Keratinocyte (primary cell): ENCODE measurements at regions not wholly inside any gene's neighbourhood (a gene's known extent, or its start where the extent isn't known, plus 50 kb on each side); places are given as distances from the start of the nearest gene placed in this dataset.
"Not testable (repeated sequence)": the region's sequence is repeated elsewhere in the genome, so short reads cannot be mapped to it uniquely, and the experiment has no call there.

Experiments used
- EZH2 ChIP-seq: IDR thresholded peaks from one replicate; pipeline ENCODE4 v1.6.1; 2012; ENCODE audit warnings: inconsistent platforms, mild to moderate bottlenecking, low read length, moderate library complexity
- TF ChIP-seq, protein P1 (sequence below), 3 experiments: IDR thresholded peaks in 1 of 3; conservative IDR thresholded peaks in 1 of 3; optimal IDR thresholded peaks in 1 of 3; 2 replicates in 2 of 3; 3 replicates in 1 of 3; pipeline versions ENCODE3 to v1.5.1; 2011; ENCODE audit warnings: low read length in 3 of 3, mild to moderate bottlenecking in 3 of 3, moderate library complexity in 2 of 3, control low read depth in 1 of 3, inconsistent platforms in 1 of 3; ENCODE audit not compliant: insufficient read depth in 2 of 3; ENCODE audit errors: extremely low read depth in 1 of 3

DNA sequence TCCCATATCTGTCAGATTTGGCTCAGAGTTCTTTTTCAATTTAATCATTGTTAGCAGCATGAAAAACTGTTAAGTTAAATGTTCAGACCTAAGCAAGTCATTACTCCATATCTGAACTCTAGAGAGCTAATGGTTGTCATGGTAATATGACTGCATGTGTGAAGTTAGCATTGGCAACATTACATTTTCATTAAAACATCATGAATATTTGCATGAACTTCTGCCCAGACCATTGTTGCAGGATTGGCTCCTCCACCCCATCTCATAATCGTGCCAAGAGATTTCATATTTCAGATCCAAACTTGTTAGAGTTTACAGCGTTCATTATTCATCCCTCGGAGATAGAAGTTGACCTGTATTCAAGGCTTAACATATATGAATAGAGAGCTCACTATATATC is 75.5 kb upstream of the FOLH1 start:
- TF ChIP-seq, protein P1, sequence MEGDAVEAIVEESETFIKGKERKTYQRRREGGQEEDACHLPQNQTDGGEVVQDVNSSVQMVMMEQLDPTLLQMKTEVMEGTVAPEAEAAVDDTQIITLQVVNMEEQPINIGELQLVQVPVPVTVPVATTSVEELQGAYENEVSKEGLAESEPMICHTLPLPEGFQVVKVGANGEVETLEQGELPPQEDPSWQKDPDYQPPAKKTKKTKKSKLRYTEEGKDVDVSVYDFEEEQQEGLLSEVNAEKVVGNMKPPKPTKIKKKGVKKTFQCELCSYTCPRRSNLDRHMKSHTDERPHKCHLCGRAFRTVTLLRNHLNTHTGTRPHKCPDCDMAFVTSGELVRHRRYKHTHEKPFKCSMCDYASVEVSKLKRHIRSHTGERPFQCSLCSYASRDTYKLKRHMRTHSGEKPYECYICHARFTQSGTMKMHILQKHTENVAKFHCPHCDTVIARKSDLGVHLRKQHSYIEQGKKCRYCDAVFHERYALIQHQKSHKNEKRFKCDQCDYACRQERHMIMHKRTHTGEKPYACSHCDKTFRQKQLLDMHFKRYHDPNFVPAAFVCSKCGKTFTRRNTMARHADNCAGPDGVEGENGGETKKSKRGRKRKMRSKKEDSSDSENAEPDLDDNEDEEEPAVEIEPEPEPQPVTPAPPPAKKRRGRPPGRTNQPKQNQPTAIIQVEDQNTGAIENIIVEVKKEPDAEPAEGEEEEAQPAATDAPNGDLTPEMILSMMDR (optimal IDR thresholded peaks at IDR 0.05 in 1 of 3, IDR thresholded peaks at IDR 0.05 in 1 of 3, conservative IDR thresholded peaks at IDR 0.05 in 1 of 3; ENCODE audit: extremely low read depth in 1 of 3, insufficient read depth in 2 of 3, low read length in 3 of 3): not testable (repeated sequence)
- TF ChIP-seq EZH2: not testable (repeated sequence)
